T-helper 2 cell treated with Interferon-gamma antibody and Interleukin-4, amounts not matched to agents 5 μg/mL and 100 μg/mL, for 36 hours (primary cell): ENCODE measurements at regions not wholly inside any gene's neighbourhood (a gene's known extent, or its start where the extent isn't known, plus 50 kb on each side); places are given as distances from the start of the nearest gene placed in this dataset.

ENCODE experiments used
- DNase-seq: peaks from one replicate; pipeline ENCODE4 v3.0.0; 2021; ENCODE audit warnings: low spot score
- H3K27ac Mint-ChIP-seq: one replicate; pipeline ENCODE4 v1.8.0; 2021; ENCODE audit warnings: mild to moderate bottlenecking, mixed read lengths
- H3K27me3 Mint-ChIP-seq: one replicate; pipeline ENCODE4 v1.8.0; 2021; ENCODE audit warnings: low read depth, mixed read lengths
- H3K36me3 Mint-ChIP-seq: one replicate; pipeline ENCODE4 v1.8.0; 2021; ENCODE audit warnings: low read depth, mixed read lengths
- H3K4me1 Mint-ChIP-seq: one replicate; pipeline ENCODE4 v1.8.0; 2021; ENCODE audit warnings: low read depth, mixed read lengths
- H3K4me3 Mint-ChIP-seq: one replicate; pipeline ENCODE4 v1.8.0; 2022; ENCODE audit warnings: mild to moderate bottlenecking, moderate library complexity, mixed read lengths
- H3K9me3 Mint-ChIP-seq: one replicate; pipeline ENCODE4 v1.8.0; 2021; ENCODE audit warnings: mixed read lengths

- H3K36me3 Mint-ChIP-seq, result no peaks in the 10 kb centered on the region
- no peaks in the 10 kb centered on the region for H3K27me3 Mint-ChIP-seq
- no peak overlapping the region for H3K27ac Mint-ChIP-seq
- H3K9me3 Mint-ChIP-seq, result no peaks in the 10 kb centered on the region
- H3K4me1 Mint-ChIP-seq, result peaks cover 9% of the 10 kb centered on the region
- no peak for DNase-seq
- no peak overlapping the region for H3K4me3 Mint-ChIP-seq
Observed at GRCh38 chr3:176969066-176969465, 228.2 kb downstream of the TBL1XR1 start.

DNA sequence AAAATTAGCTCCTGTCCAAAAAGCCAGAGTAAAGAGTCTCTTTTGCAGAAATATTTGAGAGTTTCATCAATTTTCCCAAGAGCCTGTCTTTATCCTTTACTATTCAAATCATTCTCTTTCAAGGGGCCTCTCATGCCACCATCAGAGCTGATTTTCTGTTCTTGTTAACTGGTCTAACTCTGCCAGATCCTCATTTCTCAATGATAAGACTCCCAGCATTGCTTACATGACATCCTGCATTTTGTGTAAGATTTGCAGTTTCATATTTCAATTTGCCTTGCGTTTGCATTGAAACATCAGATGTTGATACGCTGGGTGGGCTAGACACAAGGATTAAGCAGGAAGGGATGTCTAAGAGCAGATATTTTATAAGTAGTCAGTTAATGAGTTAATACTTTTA lies 228.7 kb downstream of the TBL1XR1 start:
- H3K9me3 Mint-ChIP-seq, result no peaks in the 10 kb centered on the region
- DNase-seq, result no peak
- H3K27ac Mint-ChIP-seq, result no peak overlapping the region
- no peaks in the 10 kb centered on the region for H3K27me3 Mint-ChIP-seq
- peaks cover 9% of the 10 kb centered on the region for H3K4me1 Mint-ChIP-seq
- no peak overlapping the region for H3K4me3 Mint-ChIP-seq
- H3K36me3 Mint-ChIP-seq, result no peaks in the 10 kb centered on the region

GRCh38 chr3:176967522-176967921 lies 229.8 kb downstream of the TBL1XR1 start:
- no peaks in the 10 kb centered on the region for H3K9me3 Mint-ChIP-seq
- no peak overlapping the region for H3K4me3 Mint-ChIP-seq
- DNase-seq, result no peak
- no peaks in the 10 kb centered on the region for H3K36me3 Mint-ChIP-seq
- H3K27me3 Mint-ChIP-seq, result no peaks in the 10 kb centered on the region
- H3K27ac Mint-ChIP-seq, result no peak overlapping the region
- peaks cover 9% of the 10 kb centered on the region for H3K4me1 Mint-ChIP-seq

GRCh38 chr3:176964661-176965060 lies 232.6 kb downstream of the TBL1XR1 start:
- Mint-ChIP-seq H3K4me1 (peaks cover 3% of the 10 kb centered on the region), H3K27ac (no peak overlapping the region), H3K36me3 (no peaks in the 10 kb centered on the region), H3K9me3 (no peaks in the 10 kb centered on the region), H3K4me3 (no peak overlapping the region), H3K27me3 (peaks cover 10% of the 10 kb centered on the region)
- DNase-seq, result no peak

DNA sequence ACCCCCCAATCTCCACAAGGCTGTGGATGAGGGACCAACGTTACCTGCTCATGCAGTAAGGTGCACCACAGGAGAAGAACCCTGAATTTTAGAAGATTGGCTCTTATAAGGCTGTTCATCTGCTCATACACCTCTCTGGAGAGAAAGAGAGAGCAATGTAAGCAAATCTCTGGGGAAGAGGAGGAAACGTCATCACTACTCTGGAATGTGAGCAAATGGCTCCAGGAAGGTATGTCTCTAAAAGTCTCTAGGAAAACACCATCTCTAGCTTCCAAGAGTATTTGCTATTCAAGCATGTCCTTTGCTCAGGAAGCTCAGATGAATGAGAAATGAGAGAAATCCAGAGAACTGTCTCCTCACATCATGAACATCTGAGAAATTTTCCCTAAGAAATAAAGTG lies 235.4 kb downstream of the TBL1XR1 start:
- Mint-ChIP-seq H3K9me3 (no peaks in the 10 kb centered on the region), H3K27ac (no peak overlapping the region), H3K4me1 (peaks cover 3% of the 10 kb centered on the region), H3K27me3 (peaks cover 10% of the 10 kb centered on the region), H3K4me3 (no peak overlapping the region), H3K36me3 (no peaks in the 10 kb centered on the region)
- DNase-seq, result no peak

DNA sequence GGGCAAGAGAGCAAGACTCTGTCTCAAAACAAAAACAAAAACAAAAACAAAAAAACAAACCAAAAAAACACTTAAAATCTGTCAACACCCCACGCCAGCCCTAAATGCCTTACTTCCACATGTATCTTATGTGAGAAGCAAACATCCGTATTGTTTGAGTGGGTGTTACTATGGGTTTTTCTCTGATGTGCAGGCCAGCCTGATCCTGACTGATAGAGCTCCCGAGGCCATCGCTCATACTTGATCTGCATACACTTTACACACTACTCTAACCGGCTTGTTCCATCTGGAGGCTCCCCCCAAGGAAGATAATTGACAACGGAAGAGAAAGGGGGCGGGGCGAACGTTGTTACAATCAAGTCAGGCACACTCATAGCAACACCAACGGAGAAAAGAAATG lies 237.4 kb downstream of the TBL1XR1 start:
- no peaks in the 10 kb centered on the region for H3K4me1 Mint-ChIP-seq
- peaks cover 10% of the 10 kb centered on the region for H3K27me3 Mint-ChIP-seq
- no peaks in the 10 kb centered on the region for H3K36me3 Mint-ChIP-seq
- no peak for DNase-seq
- H3K9me3 Mint-ChIP-seq, result no peaks in the 10 kb centered on the region
- H3K4me3 Mint-ChIP-seq, result no peak overlapping the region
- H3K27ac Mint-ChIP-seq, result no peak overlapping the region

DNA sequence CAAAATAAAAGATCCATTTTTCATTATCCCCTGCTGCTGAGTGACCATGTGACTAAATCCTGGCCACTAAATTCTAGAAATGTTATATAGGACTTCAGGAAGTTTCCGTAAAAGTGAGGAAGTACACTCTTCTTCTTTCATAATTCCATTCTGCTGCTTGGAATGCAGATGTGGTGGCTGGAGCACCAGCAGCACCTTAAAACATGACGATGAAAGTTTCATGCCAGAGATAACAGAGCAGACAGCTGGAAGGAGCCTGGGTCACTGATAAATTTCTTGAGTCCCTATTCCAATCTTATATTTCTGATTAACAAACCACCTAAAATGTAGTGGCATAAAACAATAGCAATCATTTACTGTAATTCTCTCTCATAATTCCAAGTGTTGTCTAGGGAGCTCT lies 238.7 kb downstream of the TBL1XR1 start:
- no peak overlapping the region for H3K4me3 Mint-ChIP-seq
- H3K9me3 Mint-ChIP-seq, result no peaks in the 10 kb centered on the region
- peaks cover 10% of the 10 kb centered on the region for H3K27me3 Mint-ChIP-seq
- no peak for DNase-seq
- no peak overlapping the region for H3K27ac Mint-ChIP-seq
- no peaks in the 10 kb centered on the region for H3K36me3 Mint-ChIP-seq
- H3K4me1 Mint-ChIP-seq, result no peaks in the 10 kb centered on the region

GRCh38 chr3:176954517-176954916 lies 242.8 kb downstream of the TBL1XR1 start:
- Mint-ChIP-seq H3K36me3 (no peaks in the 10 kb centered on the region), H3K4me3 (no peak overlapping the region), H3K9me3 (no peaks in the 10 kb centered on the region)

GRCh38 chr3:176953106-176954060 lies 243.9 kb downstream of the TBL1XR1 start:
- DNase-seq, result no peak
- Mint-ChIP-seq H3K4me3 (no peak overlapping the region), H3K27ac (no peak overlapping the region), H3K36me3 (no peaks in the 10 kb centered on the region), H3K9me3 (no peaks in the 10 kb centered on the region), H3K4me1 (no peaks in the 10 kb centered on the region), H3K27me3 (peaks cover 2% of the 10 kb centered on the region)

More at GRCh38 chr3:176954517-176954916, 242.8 kb downstream of the TBL1XR1 start:
- H3K27me3 Mint-ChIP-seq, result peaks cover 2% of the 10 kb centered on the region
- DNase-seq, result no peak
- H3K4me1 Mint-ChIP-seq, result no peaks in the 10 kb centered on the region
- H3K27ac Mint-ChIP-seq, result no peak overlapping the region

DNA sequence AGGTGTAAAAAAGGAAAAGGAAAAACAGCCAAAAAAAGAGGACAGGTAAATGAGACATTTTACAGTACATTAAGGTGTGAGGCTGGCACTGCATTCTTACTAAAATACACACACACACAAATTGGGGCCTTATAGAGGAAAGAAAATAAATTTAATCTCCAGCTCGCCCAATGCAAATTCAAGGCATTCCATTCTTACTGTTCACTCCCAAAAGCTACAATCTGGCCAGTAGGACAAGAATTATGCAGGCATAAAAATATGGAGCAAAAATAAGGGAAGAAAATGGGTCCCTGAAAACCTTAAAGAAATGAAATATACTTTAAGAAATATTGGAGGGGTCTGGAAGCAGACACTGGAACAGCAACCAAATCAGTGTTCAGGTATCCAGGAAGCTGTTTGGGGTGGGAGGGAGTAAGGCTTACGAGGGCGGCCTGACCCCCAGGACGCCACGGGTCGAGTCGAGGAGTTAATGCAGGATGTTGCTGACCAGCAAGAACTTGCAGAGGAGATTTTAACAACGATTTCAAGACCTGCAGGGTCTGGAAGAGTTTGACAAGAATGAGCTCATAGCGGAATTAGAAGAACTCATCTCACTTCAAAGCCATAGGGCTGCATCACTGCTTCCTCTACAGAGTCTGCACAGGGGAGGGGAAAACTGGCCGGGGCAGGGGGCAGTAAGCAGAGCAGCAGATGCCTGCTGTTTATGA lies 245.5 kb downstream of the TBL1XR1 start:
- Mint-ChIP-seq H3K27ac (no peak overlapping the region), H3K4me1 (no peaks in the 10 kb centered on the region), H3K4me3 (no peak overlapping the region), H3K9me3 (no peaks in the 10 kb centered on the region), H3K36me3 (no peaks in the 10 kb centered on the region), H3K27me3 (peaks cover 2% of the 10 kb centered on the region)
- DNase-seq, result no peak

GRCh38 chr3:176951144-176951543 lies 246.1 kb downstream of the TBL1XR1 start:
- Mint-ChIP-seq H3K9me3 (no peaks in the 10 kb centered on the region), H3K27ac (no peak overlapping the region), H3K4me3 (no peak overlapping the region), H3K36me3 (no peaks in the 10 kb centered on the region), H3K4me1 (no peaks in the 10 kb centered on the region), H3K27me3 (peaks cover 2% of the 10 kb centered on the region)
- no peak for DNase-seq

GRCh38 chr3:176950743-176951142 lies 246.5 kb downstream of the TBL1XR1 start:
- Mint-ChIP-seq H3K4me3 (no peak overlapping the region), H3K36me3 (no peaks in the 10 kb centered on the region), H3K27me3 (peaks cover 2% of the 10 kb centered on the region), H3K4me1 (no peaks in the 10 kb centered on the region), H3K27ac (no peak overlapping the region), H3K9me3 (no peaks in the 10 kb centered on the region)
- DNase-seq, result no peak

GRCh38 chr3:176948151-176948550 lies 249.1 kb downstream of the TBL1XR1 start:
- Mint-ChIP-seq H3K4me1 (no peaks in the 10 kb centered on the region), H3K9me3 (no peaks in the 10 kb centered on the region), H3K36me3 (no peaks in the 10 kb centered on the region), H3K27me3 (peaks cover 6% of the 10 kb centered on the region), H3K4me3 (no peak overlapping the region), H3K27ac (no peak overlapping the region)
- DNase-seq, result no peak

DNA sequence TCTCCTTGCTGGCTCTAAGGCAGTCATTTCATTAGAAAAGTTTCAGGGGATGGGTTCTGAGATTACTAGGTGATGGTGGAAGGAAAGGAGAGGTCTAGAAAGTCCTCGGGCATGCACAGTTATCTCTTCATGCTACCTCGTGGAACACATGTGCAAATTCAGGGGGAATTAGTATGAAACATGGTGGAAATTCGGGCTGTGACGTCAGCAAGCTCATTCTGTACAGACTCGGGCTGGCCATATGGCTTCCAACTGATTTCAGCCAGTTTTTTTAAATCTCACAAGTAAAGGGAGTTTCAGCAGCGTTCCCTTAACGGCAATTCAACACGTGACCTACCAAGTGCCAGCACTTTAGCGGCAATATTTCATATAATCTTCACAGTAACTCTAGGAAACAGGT lies 251.1 kb downstream of the TBL1XR1 start:
- DNase-seq, result no peak
- H3K9me3 Mint-ChIP-seq, result no peaks in the 10 kb centered on the region
- no peaks in the 10 kb centered on the region for H3K36me3 Mint-ChIP-seq
- no peaks in the 10 kb centered on the region for H3K4me1 Mint-ChIP-seq
- peaks cover 4% of the 10 kb centered on the region for H3K27me3 Mint-ChIP-seq
- no peak overlapping the region for H3K4me3 Mint-ChIP-seq
- no peak overlapping the region for H3K27ac Mint-ChIP-seq
